Sigmoid colon (tissue), 4 donors: ENCODE measurements at regions not wholly inside any gene's neighbourhood (a gene's known extent, or its start where the extent isn't known, plus 50 kb on each side); places are given as distances from the start of the nearest gene placed in this dataset.
"Not testable (repeated sequence)": the region's sequence is repeated elsewhere in the genome, so short reads cannot be mapped to it uniquely, and the experiment has no call there.

Experiments
- CTCF ChIP-seq, 4 experiments: fragments of 450-650 bp in 3 of 4; fragments of 200-600 bp in 1 of 4; IDR thresholded peaks; one replicate each; pipeline ENCODE4 v1.5.1; 2016 to 2019; ENCODE audit warnings: antibody characterized with exemption in 4 of 4, mild to moderate bottlenecking in 3 of 4, moderate library complexity in 2 of 4
- EP300 ChIP-seq, 4 donors: sonication (generic); formaldehyde crosslinking; IDR thresholded peaks; one replicate each; pipeline ENCODE4 v1.6.1; 2017; ENCODE audit warnings: antibody characterized with exemption in 4 of 4
- POLR2A ChIP-seq, 2 donors: fragments of 450-650 bp; IDR thresholded peaks; one replicate each; pipeline ENCODE4 v1.6.1; 2016; ENCODE audit warnings: antibody characterized with exemption in 2 of 2, mild to moderate bottlenecking in 2 of 2, moderate library complexity in 2 of 2
- POLR2AphosphoS5 ChIP-seq, 4 donors: sonication (generic); formaldehyde crosslinking; IDR thresholded peaks; one replicate each; pipeline ENCODE4 v1.6.1; 2017; ENCODE audit warnings: antibody characterized with exemption in 4 of 4

- not testable (repeated sequence) for TF ChIP-seq POLR2A, CTCF, POLR2AphosphoS5, EP300 (IDR thresholded peaks at IDR 0.05)
Observed at GRCh38 chr3:8440142-8440541, 61.5 kb upstream of the LMCD1 start.
